22Rv1 (cell line): ENCODE measurements at regions not wholly inside any gene's neighbourhood (a gene's known extent, or its start where the extent isn't known, plus 50 kb on each side); places are given as distances from the start of the nearest gene placed in this dataset.

Source experiments
- ZFX ChIP-seq: fragments of 450-650 bp; IDR thresholded peaks from 2 replicates; pipeline ENCODE4 v1.6.1; 2017; ENCODE audit warnings: antibody characterized with exemption, borderline replicate concordance
- TF ChIP-seq, protein P1 (sequence below): fragments of 450-650 bp; IDR thresholded peaks from 2 replicates; pipeline ENCODE4 v1.5.1; 2017; ENCODE audit warnings: mild to moderate bottlenecking

DNA sequence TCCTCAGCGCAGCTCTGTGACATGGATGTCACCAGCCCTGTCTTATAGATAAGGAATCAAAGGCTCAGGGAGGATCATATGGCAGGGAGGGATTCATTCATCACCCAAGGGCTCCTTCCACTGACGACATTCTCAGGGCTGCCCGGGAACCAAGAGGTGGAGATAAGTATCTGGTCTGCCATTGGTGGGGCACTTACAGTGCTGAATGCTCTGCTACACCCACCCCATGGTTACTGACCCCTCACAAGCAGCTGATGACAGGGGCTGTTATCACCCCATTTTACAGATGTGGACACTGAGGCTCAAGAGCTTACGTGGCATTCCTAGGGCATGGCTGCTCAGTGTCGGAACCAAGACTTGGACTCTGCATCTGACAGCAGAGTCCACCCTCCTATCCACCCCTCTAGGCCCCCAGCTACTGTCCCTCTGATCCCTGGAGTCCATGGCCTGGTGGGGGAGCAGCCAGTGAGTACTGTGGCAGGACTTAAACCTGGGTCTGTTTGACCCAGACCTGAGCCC is 155.1 kb downstream of the PTPRU start:
- no peak for TF ChIP-seq ZFX
- TF ChIP-seq, protein P1, sequence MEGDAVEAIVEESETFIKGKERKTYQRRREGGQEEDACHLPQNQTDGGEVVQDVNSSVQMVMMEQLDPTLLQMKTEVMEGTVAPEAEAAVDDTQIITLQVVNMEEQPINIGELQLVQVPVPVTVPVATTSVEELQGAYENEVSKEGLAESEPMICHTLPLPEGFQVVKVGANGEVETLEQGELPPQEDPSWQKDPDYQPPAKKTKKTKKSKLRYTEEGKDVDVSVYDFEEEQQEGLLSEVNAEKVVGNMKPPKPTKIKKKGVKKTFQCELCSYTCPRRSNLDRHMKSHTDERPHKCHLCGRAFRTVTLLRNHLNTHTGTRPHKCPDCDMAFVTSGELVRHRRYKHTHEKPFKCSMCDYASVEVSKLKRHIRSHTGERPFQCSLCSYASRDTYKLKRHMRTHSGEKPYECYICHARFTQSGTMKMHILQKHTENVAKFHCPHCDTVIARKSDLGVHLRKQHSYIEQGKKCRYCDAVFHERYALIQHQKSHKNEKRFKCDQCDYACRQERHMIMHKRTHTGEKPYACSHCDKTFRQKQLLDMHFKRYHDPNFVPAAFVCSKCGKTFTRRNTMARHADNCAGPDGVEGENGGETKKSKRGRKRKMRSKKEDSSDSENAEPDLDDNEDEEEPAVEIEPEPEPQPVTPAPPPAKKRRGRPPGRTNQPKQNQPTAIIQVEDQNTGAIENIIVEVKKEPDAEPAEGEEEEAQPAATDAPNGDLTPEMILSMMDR = no peak
